ENCODE measurements at regions not wholly inside any gene's neighbourhood (a gene's known extent, or its start where the extent isn't known, plus 50 kb on each side); places are given as distances from the start of the nearest gene placed in this dataset.

DNA sequence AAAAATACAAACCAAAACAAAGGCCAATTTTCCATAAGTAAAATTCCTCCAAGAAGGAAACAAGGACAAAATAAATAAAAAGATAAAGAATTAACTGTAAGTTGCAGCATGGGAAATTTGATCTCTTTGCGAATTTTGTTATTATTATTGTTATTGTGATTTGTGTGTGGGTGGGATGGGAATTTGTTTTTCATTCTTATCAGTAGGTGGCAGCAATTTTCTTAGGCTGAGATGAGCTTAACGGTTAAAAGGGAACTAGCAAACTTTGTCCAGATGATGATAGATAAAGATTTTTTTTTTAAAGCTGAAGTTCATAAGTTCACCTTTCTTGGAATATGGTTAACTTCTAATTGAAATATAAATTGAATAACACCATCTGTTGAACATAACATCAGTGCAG lies 83.2 kb upstream of the IL1RAPL2 start:
- TF ChIP-seq, protein P1, sequence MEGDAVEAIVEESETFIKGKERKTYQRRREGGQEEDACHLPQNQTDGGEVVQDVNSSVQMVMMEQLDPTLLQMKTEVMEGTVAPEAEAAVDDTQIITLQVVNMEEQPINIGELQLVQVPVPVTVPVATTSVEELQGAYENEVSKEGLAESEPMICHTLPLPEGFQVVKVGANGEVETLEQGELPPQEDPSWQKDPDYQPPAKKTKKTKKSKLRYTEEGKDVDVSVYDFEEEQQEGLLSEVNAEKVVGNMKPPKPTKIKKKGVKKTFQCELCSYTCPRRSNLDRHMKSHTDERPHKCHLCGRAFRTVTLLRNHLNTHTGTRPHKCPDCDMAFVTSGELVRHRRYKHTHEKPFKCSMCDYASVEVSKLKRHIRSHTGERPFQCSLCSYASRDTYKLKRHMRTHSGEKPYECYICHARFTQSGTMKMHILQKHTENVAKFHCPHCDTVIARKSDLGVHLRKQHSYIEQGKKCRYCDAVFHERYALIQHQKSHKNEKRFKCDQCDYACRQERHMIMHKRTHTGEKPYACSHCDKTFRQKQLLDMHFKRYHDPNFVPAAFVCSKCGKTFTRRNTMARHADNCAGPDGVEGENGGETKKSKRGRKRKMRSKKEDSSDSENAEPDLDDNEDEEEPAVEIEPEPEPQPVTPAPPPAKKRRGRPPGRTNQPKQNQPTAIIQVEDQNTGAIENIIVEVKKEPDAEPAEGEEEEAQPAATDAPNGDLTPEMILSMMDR (IDR thresholded peaks at IDR 0.05): no peak
- TF ChIP-seq POLR2A (IDR thresholded peaks at IDR 0.05): no peak

All from Peyer's patch (tissue), 4 donors.